H9 (cell line): ENCODE measurements at regions not wholly inside any gene's neighbourhood (a gene's known extent, or its start where the extent isn't known, plus 50 kb on each side); places are given as distances from the start of the nearest gene placed in this dataset.

Source experiments
- DNase-seq: peaks from one replicate; pipeline ENCODE4 v3.0.0-alpha.2; 2017
- H2AFZ ChIP-seq: one replicate; pipeline ENCODE4 v1.6.1; 2013; ENCODE audit warnings: mild to moderate bottlenecking, low read length, control low read depth, moderate library complexity
- H2AK5ac ChIP-seq: 2 replicates; pipeline ENCODE4 v1.6.1; 2013; ENCODE audit warnings: low read length, control low read depth, mixed read lengths; ENCODE audit not compliant: insufficient read length
- H2BK120ac ChIP-seq: one replicate; pipeline ENCODE4 v1.6.1; 2013; ENCODE audit warnings: low read depth, mild to moderate bottlenecking, low read length, control low read depth, inconsistent platforms; ENCODE audit not compliant: poor library complexity, severe bottlenecking
- H2BK12ac ChIP-seq: 2 replicates; pipeline ENCODE4 v1.6.1; 2013; ENCODE audit warnings: low read length, control low read depth, mixed read lengths, low read depth; ENCODE audit not compliant: insufficient read length
- H2BK15ac ChIP-seq: 2 replicates; pipeline ENCODE4 v1.6.1; 2013; ENCODE audit warnings: low read depth, low read length, control low read depth
- H2BK20ac ChIP-seq: one replicate; pipeline ENCODE4 v1.6.1; 2013; ENCODE audit warnings: low read depth, mild to moderate bottlenecking, low read length, control low read depth, inconsistent platforms; ENCODE audit not compliant: poor library complexity, severe bottlenecking
- H2BK5ac ChIP-seq: 2 replicates; pipeline ENCODE4 v1.6.1; 2013; ENCODE audit warnings: low read length, control low read depth, mixed read lengths; ENCODE audit not compliant: insufficient read length
- H3K14ac ChIP-seq: 2 replicates; pipeline ENCODE4 v1.6.1; 2013; ENCODE audit warnings: low read length, control low read depth; ENCODE audit not compliant: insufficient read depth
- H3K18ac ChIP-seq: 2 replicates; pipeline ENCODE4 v1.6.1; 2013; ENCODE audit warnings: low read depth, mild to moderate bottlenecking, mixed read lengths, low read length, control low read depth; ENCODE audit not compliant: insufficient read length
- H3K23ac ChIP-seq: 2 replicates; pipeline ENCODE4 v1.6.1; 2013; ENCODE audit warnings: low read length, control low read depth, mixed read lengths, low read depth; ENCODE audit not compliant: insufficient read length
- H3K23me2 ChIP-seq: 2 replicates; pipeline ENCODE4 v1.6.1; 2013; ENCODE audit warnings: low read depth, mild to moderate bottlenecking, mixed read lengths, low read length, control low read depth; ENCODE audit not compliant: insufficient read length, poor library complexity, severe bottlenecking
- H3K27ac ChIP-seq: 2 replicates; pipeline ENCODE4 v1.5.1; 2013; ENCODE audit warnings: low read length, control low read depth, mixed read lengths, low read depth; ENCODE audit not compliant: insufficient read length
- H3K27me3 ChIP-seq: 2 replicates; pipeline ENCODE4 v1.6.1; 2013; ENCODE audit warnings: low read length, control low read depth, inconsistent platforms; ENCODE audit not compliant: insufficient read depth
- H3K4ac ChIP-seq: 2 replicates; pipeline ENCODE4 v1.6.1; 2013; ENCODE audit warnings: low read depth, mild to moderate bottlenecking, control low read depth, inconsistent platforms, low read length, moderate library complexity
- H3K4me1 ChIP-seq: 2 replicates; pipeline ENCODE4 v1.6.1; 2013; ENCODE audit warnings: low read length, control low read depth, inconsistent platforms; ENCODE audit not compliant: insufficient read depth
- H3K4me2 ChIP-seq: 2 replicates; pipeline ENCODE4 v1.6.1; 2013; ENCODE audit warnings: low read length, control low read depth, mixed read lengths; ENCODE audit not compliant: insufficient read length, insufficient read depth
- H3K56ac ChIP-seq: 2 replicates; pipeline ENCODE4 v1.6.1; 2013; ENCODE audit warnings: low read depth, mild to moderate bottlenecking, mixed read lengths, low read length, control low read depth; ENCODE audit not compliant: insufficient read length
- H3K79me1 ChIP-seq: 2 replicates; pipeline ENCODE4 v1.6.1; 2013; ENCODE audit warnings: low read depth, mild to moderate bottlenecking, moderate library complexity, low read length, control low read depth, inconsistent platforms; ENCODE audit not compliant: insufficient read depth, poor library complexity, severe bottlenecking
- H3K79me2 ChIP-seq: 2 replicates; pipeline ENCODE4 v1.6.1; 2013; ENCODE audit warnings: low read length, control low read depth, inconsistent platforms; ENCODE audit not compliant: insufficient read depth
- H3K9ac ChIP-seq: 2 replicates; pipeline ENCODE4 v1.6.1; 2013; ENCODE audit warnings: low read length, control low read depth, mixed read lengths; ENCODE audit not compliant: insufficient read length; ENCODE audit errors: extremely low read depth
- H3K9me3 ChIP-seq: one replicate; pipeline ENCODE4 v1.6.1; 2013; ENCODE audit warnings: low read depth, low read length, inconsistent platforms; ENCODE audit not compliant: control insufficient read depth
- H3T11ph ChIP-seq: one replicate; pipeline ENCODE4 v1.6.1; 2013; ENCODE audit warnings: mild to moderate bottlenecking, low read length, control low read depth, inconsistent platforms
- H4K20me1 ChIP-seq: one replicate; pipeline ENCODE4 v1.6.1; 2013; ENCODE audit not compliant: control insufficient read depth, insufficient read length, insufficient read depth
- H4K5ac ChIP-seq: 2 replicates; pipeline ENCODE4 v1.6.1; 2013; ENCODE audit warnings: low read depth, mild to moderate bottlenecking, mixed read lengths, low read length, control low read depth; ENCODE audit not compliant: insufficient read length
- H4K8ac ChIP-seq: replicated peaks from 2 replicates; pipeline ENCODE4 v1.6.1; 2013; ENCODE audit warnings: low read length, control low read depth, mixed read lengths, low read depth; ENCODE audit not compliant: insufficient read length
- H4K91ac ChIP-seq: 2 replicates; pipeline ENCODE4 v1.6.1; 2013; ENCODE audit warnings: low read depth, mild to moderate bottlenecking, moderate library complexity, mixed read lengths, low read length, control low read depth; ENCODE audit not compliant: insufficient read length
- H3K27ac Mint-ChIP-seq, 3 experiments: 2 replicates in 2 of 3; 3 replicates in 1 of 3; pipeline ENCODE4 v1.8.0; 2020 to 2021; ENCODE audit warnings: mixed read lengths in 3 of 3, mild to moderate bottlenecking in 1 of 3, moderate library complexity in 1 of 3
- H3K27me3 Mint-ChIP-seq: 2 replicates; pipeline ENCODE4 v1.8.0; 2021; ENCODE audit warnings: low read depth, mild to moderate bottlenecking, moderate library complexity, mixed read lengths
- H3K36me3 Mint-ChIP-seq, 3 experiments: 2 replicates in 2 of 3; 3 replicates in 1 of 3; pipeline ENCODE4 v1.8.0; 2020 to 2021; ENCODE audit warnings: low read depth in 3 of 3, mixed read lengths in 3 of 3; ENCODE audit not compliant: insufficient read depth in 1 of 3
- H3K4me1 Mint-ChIP-seq, 2 experiments: 2 replicates each; pipeline ENCODE4 v1.8.0; 2020; ENCODE audit warnings: mixed read lengths in 2 of 2
- H3K4me3 Mint-ChIP-seq, 2 experiments: 2 replicates in 1 of 2; 3 replicates in 1 of 2; pipeline ENCODE4 v1.8.0; 2020 to 2021; ENCODE audit warnings: mild to moderate bottlenecking in 2 of 2, mixed read lengths in 2 of 2, moderate library complexity in 1 of 2
- H3K9me3 Mint-ChIP-seq, 2 experiments: 2 replicates in 1 of 2; 3 replicates in 1 of 2; pipeline ENCODE4 v1.8.0; 2020; ENCODE audit warnings: mild to moderate bottlenecking in 2 of 2, mixed read lengths in 2 of 2, moderate library complexity in 1 of 2
- CTCF ChIP-seq: fragments of 200-600 bp; sonication (generic); conservative IDR thresholded peaks from 3 replicates; pipeline ENCODE4 v1.8.0; 2021; ENCODE audit warnings: antibody characterized with exemption, mild to moderate bottlenecking
- WGBS: extraction: QIAGEN DNeasy Blood & Tissue Kit; methylation state at CpG from one replicate; pipeline ENCODE4 v1.1.7; 2013; ENCODE audit warnings: missing lambda C conversion rate, low lambda C conversion rate, mixed read lengths; ENCODE audit not compliant: insufficient read length; ENCODE audit errors: extremely low coverage; 5-methylcytosine and 5-hydroxymethylcytosine counted together

- DNase-seq: no peak
- Histone ChIP-seq H3T11ph (no peak overlapping the region), H4K5ac (no peak overlapping the region), H4K91ac (no peak overlapping the region), H2BK12ac (no peak overlapping the region), H2AFZ (no peak overlapping the region), H3K4me1 (no peaks in the 10 kb centered on the region), H3K9me3 (no peaks in the 10 kb centered on the region), H3K4ac (no peak overlapping the region), H4K20me1 (peaks cover 3% of the 10 kb centered on the region), H3K79me1 (peaks cover 8% of the 10 kb centered on the region), H3K18ac (no peak overlapping the region), H3K14ac (no peak overlapping the region), H3K79me2 (peaks cover 10% of the 10 kb centered on the region; the same call in 1 of the 2 replicates), H3K4me2 (no peak overlapping the region), H3K56ac (no peak overlapping the region), H3K27me3 (no peaks in the 10 kb centered on the region), H2AK5ac (no peak overlapping the region), H2BK15ac (no peak overlapping the region), H2BK120ac (no peak overlapping the region), H2BK5ac (no peak overlapping the region), H3K27ac (no peak overlapping the region), H3K23me2 (peaks cover 4% of the 10 kb centered on the region), H3K9ac (no peak overlapping the region), H4K8ac (no peak overlapping the region), H3K23ac (no peak overlapping the region), H2BK20ac (no peak overlapping the region)
- H3K9me3 Mint-ChIP-seq: no peaks in the 10 kb centered on the region
- no peaks in the 10 kb centered on the region for H3K27me3 Mint-ChIP-seq
- no peak overlapping the region for H3K4me3 Mint-ChIP-seq
- peaks cover 15% of the 10 kb centered on the region in 2 experiments for H3K4me1 Mint-ChIP-seq
- H3K27ac Mint-ChIP-seq: no peak overlapping the region; a peak in 1 of 7 replicates
- WGBS: no CpG with 5 or more reads among the region's 14 CpGs
- no peak for TF ChIP-seq CTCF
- peaks cover 26 to 60% (median 55%) of the 10 kb centered on the region in 3 experiments; a peak in 6 of 7 replicates for H3K36me3 Mint-ChIP-seq
These were observed 123.4 kb upstream of the ZNF746 start for GRCh38 chr7:149620961-149621360.
